ENCODE measurements at regions not wholly inside any gene's neighbourhood (a gene's known extent, or its start where the extent isn't known, plus 50 kb on each side); places are given as distances from the start of the nearest gene placed in this dataset.

DNA sequence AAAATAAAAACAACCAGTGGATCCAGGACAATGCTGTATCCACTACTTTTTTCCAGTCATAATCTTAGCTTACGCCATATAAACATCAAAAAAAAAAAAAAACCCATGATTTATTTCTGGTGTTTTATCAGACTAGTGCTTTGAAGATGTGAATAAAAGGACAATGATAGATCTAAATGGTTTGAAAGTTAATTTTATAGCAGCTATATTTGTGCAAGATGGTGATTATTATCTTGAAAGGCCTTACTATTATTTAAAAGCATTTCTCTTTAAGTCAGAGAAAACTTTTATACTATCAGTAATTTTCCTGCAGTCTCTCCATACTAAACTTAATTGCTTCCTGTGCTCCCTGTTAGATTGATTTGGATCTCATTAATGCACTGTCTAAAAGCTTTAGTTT lies 670.3 kb downstream of the TBL1XR1 start:
- TF ChIP-seq EZH2phosphoT487 (IDR thresholded peaks at IDR 0.05; ENCODE audit: insufficient read depth, low read depth) (no peak), EZH2 (IDR thresholded peaks at IDR 0.05; ENCODE audit: insufficient read depth, poor library complexity, severe bottlenecking) (no peak)
